GM12878 (cell line): ENCODE measurements at regions not wholly inside any gene's neighbourhood (a gene's known extent, or its start where the extent isn't known, plus 50 kb on each side); places are given as distances from the start of the nearest gene placed in this dataset.

Source experiments
- ATAC-seq: fragments of 200-7000 bp; cut with Tn5 transposase; 3 replicates; pipeline ENCODE4 v1.9.1; 2020; ENCODE audit warnings: mild to moderate bottlenecking, moderate library complexity
- BruUV-seq: library from RNA; stranded (reverse); fragments of 400-500 nt; replicated peaks from 2 replicates; lab custom pipeline; 2021; lab: Mats Ljungman, UMichigan
- CTCF ChIA-PET: fragments of 300-600 bp; sonication (Branson Sonifier 250); formaldehyde crosslinking; extraction: SDS; loops from one replicate; lab custom pipeline; 2021; ENCODE audit warnings: inconsistent platforms; lab: Yijun Ruan, JAX
- POLR2A ChIA-PET: fragments of 350-600 bp; formaldehyde crosslinking; extraction: SDS; loops from one replicate; lab custom pipeline; 2021; ENCODE audit warnings: inconsistent platforms; lab: Charles Lee
- RAD21 ChIA-PET: fragments of 300-600 bp; sonication (Branson Sonifier 250); formaldehyde crosslinking; loops from one replicate; lab custom pipeline; 2023; ENCODE audit warnings: antibody characterized with exemption; ENCODE audit not compliant: unreplicated experiment; lab: Charles Lee
- SMC1A ChIA-PET: fragments of 300-600 bp; sonication (Branson Sonifier 250); formaldehyde crosslinking; loops from one replicate; lab custom pipeline; 2023; ENCODE audit not compliant: unreplicated experiment, uncharacterized antibody; lab: Charles Lee
- DNase-seq: peaks from one replicate; pipeline ENCODE4 v3.0.0-alpha.2; 2011; ENCODE audit warnings: low read depth, low spot score
- FAIRE-seq: peaks from 3 replicates; lab custom pipeline; 2011; peaks lifted over from hg19 to GRCh38; lab: Jason Lieb, UNC
- H2AFZ ChIP-seq: 2 replicates; pipeline ENCODE4 v1.6.0; 2011; ENCODE audit warnings: low read depth, low read length, control low read depth; ENCODE audit not compliant: control insufficient read depth
- H3K27ac ChIP-seq: 2 replicates; pipeline ENCODE4 v1.5.1; 2011; ENCODE audit warnings: control low read depth; ENCODE audit not compliant: control insufficient read depth, insufficient read depth
- H3K27me3 ChIP-seq, 2 experiments: replicated peaks in 1 of 2; 2 replicates each; pipeline versions ENCODE4 v1.6.0 to v1.6.1; 2011; ENCODE audit warnings: low read length in 1 of 2; ENCODE audit not compliant: control insufficient read depth in 2 of 2, insufficient read depth in 2 of 2
- H3K36me3 ChIP-seq, 2 experiments: 2 replicates each; pipeline ENCODE4 v1.5.1; 2011; ENCODE audit warnings: low read length in 1 of 2; ENCODE audit not compliant: control insufficient read depth in 2 of 2, insufficient read depth in 2 of 2
- H3K4me1 ChIP-seq: 2 replicates; pipeline ENCODE4 v1.6.1; 2011; ENCODE audit warnings: mild to moderate bottlenecking, low read length, moderate library complexity, mixed read lengths; ENCODE audit not compliant: control insufficient read depth, insufficient read depth
- H3K4me2 ChIP-seq: 2 replicates; pipeline ENCODE4 v1.6.0; 2011; ENCODE audit warnings: control low read depth; ENCODE audit not compliant: control insufficient read depth, insufficient read depth
- H3K4me3 ChIP-seq: fragments of 200-600 bp; sonication (generic); 2 replicates; pipeline ENCODE4 v1.5.1; 2016
- H3K79me2 ChIP-seq: 2 replicates; pipeline ENCODE4 v1.6.0; 2011; ENCODE audit warnings: low read length; ENCODE audit not compliant: control insufficient read depth, insufficient read depth
- H3K9ac ChIP-seq: 2 replicates; pipeline ENCODE4 v1.8.0; 2011; ENCODE audit warnings: low read length, control low read depth, mixed read lengths; ENCODE audit not compliant: control insufficient read depth, insufficient read depth
- H3K9me3 ChIP-seq: replicated peaks from 3 replicates; pipeline ENCODE4 v1.5.1; 2011; ENCODE audit warnings: mild to moderate bottlenecking, low read length; ENCODE audit not compliant: control insufficient read depth, insufficient read depth
- H4K20me1 ChIP-seq: 2 replicates; pipeline ENCODE4 v1.6.0; 2011; ENCODE audit not compliant: control insufficient read depth, insufficient read depth
- ATF7 ChIP-seq: fragments of 450-650 bp; IDR thresholded peaks from 2 replicates; pipeline ENCODE4 v1.6.1; 2016; ENCODE audit warnings: low read depth, mild to moderate bottlenecking
- BHLHE40 ChIP-seq, 2 experiments: fragments of 450-650 bp in 1 of 2; IDR thresholded peaks; 2 replicates each; pipeline ENCODE4 v1.6.1; 2011 to 2017; ENCODE audit warnings: low read depth in 2 of 2, borderline replicate concordance in 1 of 2, improper control_type of control experiment in 1 of 2, low read length in 1 of 2, mild to moderate bottlenecking in 1 of 2
- E2F4 ChIP-seq: IDR thresholded peaks from 2 replicates; pipeline ENCODE4 v1.6.1; 2012; ENCODE audit warnings: low read depth, low read length, improper control_type of control experiment
- FOXK2 ChIP-seq: fragments of 450-650 bp; IDR thresholded peaks from 2 replicates; pipeline ENCODE4 v1.6.1; 2017; ENCODE audit warnings: mild to moderate bottlenecking, moderate library complexity
- LARP7 ChIP-seq: fragments of 450-650 bp; IDR thresholded peaks from 2 replicates; pipeline ENCODE4 v1.6.1; 2017; ENCODE audit warnings: mild to moderate bottlenecking
- MXI1 ChIP-seq: fragments of 150-350 bp; IDR thresholded peaks from 2 replicates; pipeline ENCODE4 v1.6.1; 2011; ENCODE audit warnings: low read depth, mild to moderate bottlenecking, inconsistent platforms, low read length, improper control_type of control experiment
- MYC ChIP-seq: IDR thresholded peaks from 2 replicates; pipeline ENCODE4 v1.6.1; 2011; ENCODE audit warnings: mild to moderate bottlenecking, low read length, moderate library complexity, inconsistent platforms; ENCODE audit not compliant: insufficient read depth, insufficient replicate concordance, insufficient read length, severe bottlenecking
- NFIC ChIP-seq: IDR thresholded peaks from 2 replicates; pipeline ENCODE4 v1.6.1; 2012; ENCODE audit warnings: low read depth, mild to moderate bottlenecking, inconsistent platforms, low read length, moderate library complexity
- NFXL1 ChIP-seq: fragments of 450-650 bp; IDR thresholded peaks from 2 replicates; pipeline ENCODE4 v1.6.1; 2017; ENCODE audit warnings: antibody characterized with exemption, mild to moderate bottlenecking, borderline replicate concordance
- NFYB ChIP-seq: IDR thresholded peaks from 2 replicates; pipeline ENCODE4 v1.6.1; 2011; ENCODE audit warnings: low read depth, mild to moderate bottlenecking, low read length, improper control_type of control experiment, moderate library complexity; ENCODE audit not compliant: insufficient read depth
- NR2C2 ChIP-seq: IDR thresholded peaks from 2 replicates; pipeline ENCODE4 v1.6.1; 2011; ENCODE audit warnings: borderline replicate concordance, low read depth; ENCODE audit not compliant: control insufficient read depth, insufficient read length
- RELB ChIP-seq: fragments of 450-650 bp; IDR thresholded peaks from 2 replicates; pipeline ENCODE4 v1.6.1; 2017; ENCODE audit warnings: low read depth, mild to moderate bottlenecking, moderate library complexity
- SREBF2 ChIP-seq: IDR thresholded peaks from 2 replicates; pipeline ENCODE4 v1.6.1; 2012; ENCODE audit warnings: mild to moderate bottlenecking, low read length
- YY1 ChIP-seq: IDR thresholded peaks from 2 replicates; pipeline ENCODE4 v1.6.1; 2011; ENCODE audit warnings: low read depth, mild to moderate bottlenecking, low read length
- ZBTB11 ChIP-seq: fragments of 450-650 bp; formaldehyde crosslinking; IDR thresholded peaks from 2 replicates; pipeline ENCODE4 v1.5.0; 2022; ENCODE audit warnings: mild to moderate bottlenecking, missing genetic modification characterization
- in situ Hi-C: fragments of 300-500 bp; cut with MboI; formaldehyde crosslinking; loops from 9 replicates; pipeline ENCODE4 v1.14.3; 2018; ENCODE audit warnings: mixed read lengths
- intact Hi-C: fragments of 100-400 bp; cut with micrococcal nuclease; formaldehyde crosslinking; loops from one replicate; pipeline ENCODE4 v1.14.2; 2022; ENCODE audit not compliant: unreplicated experiment

- TF ChIP-seq ZBTB11 (CRISPR knock-in tag) (no peak), E2F4 (no peak), NFIC (no peak), SREBF2 (no peak), RELB (no peak), NFXL1 (no peak)
Observed at GRCh38 chr4:164461901-164462300, 292.0 kb upstream of the SMIM31 start (continued).

- ChIA-PET POLR2A (no interaction called here), RAD21 (no interaction called here), SMC1A (no interaction called here)
- intact Hi-C loops: no loop called here
- Histone ChIP-seq H2AFZ (no peak overlapping the region), H3K36me3 (no peaks in the 10 kb centered on the region), H3K79me2 (no peaks in the 10 kb centered on the region)
- FAIRE-seq: no peak
- TF ChIP-seq YY1 (no peak), FOXK2 (no peak), NFYB (no peak), MXI1 (no peak), SREBF2 (no peak), ATF7 (no peak), LARP7 (no peak), NR2C2 (no peak), NFIC (no peak), BHLHE40 (IDR thresholded peaks at IDR 0.05; ENCODE audit: borderline replicate concordance in 1 of 2, low read depth in 2 of 2, low read length in 1 of 2) (no peak), MYC (no peak)
- TF ChIP-seq, all 136 proteins: peak for 0
- no peaks in the 10 kb centered on the region for H3K27me3 ChIP-seq
- H3K9ac ChIP-seq: no peak overlapping the region
- H3K27ac ChIP-seq: no peak overlapping the region
- no peak overlapping the region for H3K4me3 ChIP-seq
- CTCF ChIA-PET: no interaction called here
- H3K4me1 ChIP-seq: no peaks in the 10 kb centered on the region
- no peak for ATAC-seq
- in situ Hi-C loops: no loop called here
- no TSS peak for BruUV-seq
- no peak for DNase-seq
- H3K9me3 ChIP-seq: no peaks in the 10 kb centered on the region
- H3K4me2 ChIP-seq: no peak overlapping the region
- H4K20me1 ChIP-seq: no peaks in the 10 kb centered on the region
Observed at GRCh38 chr4:164462471-164462870, 291.5 kb upstream of the SMIM31 start.
